OCI-LY1 (cell line): ENCODE measurements at regions not wholly inside any gene's neighbourhood (a gene's known extent, or its start where the extent isn't known, plus 50 kb on each side); places are given as distances from the start of the nearest gene placed in this dataset.
A peak's percentile ranks its signal among the peaks of the same experiment; 100 is the strongest.
"Not testable (repeated sequence)": the region's sequence is repeated elsewhere in the genome, so short reads cannot be mapped to it uniquely, and the experiment has no call there.

Experiments used
- H2AFZ ChIP-seq: fragments of 200-600 bp; sonication (generic), shearing (Covaris generic); 2 replicates; pipeline ENCODE4 v1.6.0; 2014; ENCODE audit warnings: antibody characterized with exemption, mild to moderate bottlenecking, low read length
- H3F3A ChIP-seq: fragments of 200-600 bp; sonication (generic), shearing (Covaris generic); 2 replicates; pipeline ENCODE4 v1.6.0; 2014; ENCODE audit warnings: mild to moderate bottlenecking, antibody characterized with exemption, low read length, moderate library complexity; ENCODE audit not compliant: insufficient read depth
- H3K27ac ChIP-seq: fragments of 200-600 bp; sonication (generic); 2 replicates; pipeline ENCODE4 v1.5.1; 2014; ENCODE audit warnings: low read length, mixed run types, mild to moderate bottlenecking, low read depth; ENCODE audit not compliant: poor library complexity, severe bottlenecking
- H3K27me3 ChIP-seq: fragments of 200-600 bp; sonication (generic); 2 replicates; pipeline ENCODE4 v1.6.0; 2014; ENCODE audit warnings: antibody characterized with exemption, mild to moderate bottlenecking, low read length, moderate library complexity; ENCODE audit not compliant: insufficient read depth
- H3K36me3 ChIP-seq: fragments of 200-600 bp; sonication (generic); 2 replicates; pipeline ENCODE4 v1.6.1; 2014; ENCODE audit warnings: mild to moderate bottlenecking, antibody characterized with exemption, low read length, moderate library complexity, mixed read lengths; ENCODE audit not compliant: insufficient read depth
- H3K4me1 ChIP-seq: fragments of 200-600 bp; sonication (generic); 2 replicates; pipeline ENCODE4 v1.5.1; 2014; ENCODE audit warnings: mild to moderate bottlenecking, low read length, moderate library complexity; ENCODE audit not compliant: insufficient read depth, severe bottlenecking
- H3K4me2 ChIP-seq: fragments of 200-600 bp; sonication (generic), shearing (Covaris generic); 2 replicates; pipeline ENCODE4 v1.6.1; 2014; ENCODE audit warnings: low read length
- H3K4me3 ChIP-seq: fragments of 200-600 bp; sonication (generic); 2 replicates; pipeline ENCODE4 v1.5.1; 2014; ENCODE audit warnings: low read length, low read depth, mild to moderate bottlenecking, mixed read lengths; ENCODE audit not compliant: poor library complexity, severe bottlenecking
- H3K79me2 ChIP-seq: fragments of 200-600 bp; shearing (Covaris generic); 2 replicates; pipeline ENCODE4 v1.6.1; 2016; ENCODE audit warnings: mixed run types, low read length, mixed read lengths; ENCODE audit not compliant: insufficient read depth
- H3K9ac ChIP-seq: fragments of 200-600 bp; sonication (generic), shearing (Covaris generic); 2 replicates; pipeline ENCODE4 v1.6.1; 2014; ENCODE audit warnings: mild to moderate bottlenecking, low read length, mixed read lengths
- H3K9me2 ChIP-seq: fragments of 200-600 bp; sonication (generic), shearing (Covaris generic); 2 replicates; pipeline ENCODE4 v1.6.1; 2014; ENCODE audit warnings: low read depth, mild to moderate bottlenecking, low read length, mixed read lengths
- H3K9me3 ChIP-seq: fragments of 200-600 bp; shearing (Covaris generic); 2 replicates; pipeline ENCODE4 v1.6.1; 2014; ENCODE audit warnings: low read length, mixed read lengths
- H4K20me1 ChIP-seq: fragments of 200-600 bp; sonication (generic), shearing (Covaris generic); 2 replicates; pipeline ENCODE4 v1.6.0; 2016; ENCODE audit warnings: mild to moderate bottlenecking, low read length; ENCODE audit not compliant: insufficient read depth

DNA sequence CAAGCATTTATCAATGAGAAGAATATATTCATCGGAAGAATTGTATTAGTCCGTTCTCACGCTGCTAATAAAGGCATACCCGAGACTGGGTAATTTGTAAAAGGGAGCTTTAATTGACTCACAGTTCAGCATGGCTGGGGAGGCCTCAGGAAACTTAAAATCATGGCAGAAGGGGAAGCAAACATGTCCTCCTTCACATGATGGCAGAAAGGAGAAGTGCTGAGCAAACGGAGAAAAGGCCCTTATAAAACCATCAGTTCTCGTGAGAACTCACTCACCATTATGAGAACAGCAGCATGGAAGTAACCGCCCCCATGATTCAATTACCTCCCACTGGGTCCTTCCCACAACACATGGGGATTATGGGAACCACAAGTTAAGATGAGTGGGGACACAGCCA is 1688.2 kb downstream of the SPATA31A7 start:
- H3K27ac ChIP-seq, H3K4me3 ChIP-seq, H3K79me2 ChIP-seq, H3K9ac ChIP-seq, H3K36me3 ChIP-seq, H3K4me2 ChIP-seq, H3F3A ChIP-seq, H3K27me3 ChIP-seq, H4K20me1 ChIP-seq, H3K9me3 ChIP-seq, H2AFZ ChIP-seq, H3K9me2 ChIP-seq, H3K4me1 ChIP-seq: not testable (repeated sequence)

DNA sequence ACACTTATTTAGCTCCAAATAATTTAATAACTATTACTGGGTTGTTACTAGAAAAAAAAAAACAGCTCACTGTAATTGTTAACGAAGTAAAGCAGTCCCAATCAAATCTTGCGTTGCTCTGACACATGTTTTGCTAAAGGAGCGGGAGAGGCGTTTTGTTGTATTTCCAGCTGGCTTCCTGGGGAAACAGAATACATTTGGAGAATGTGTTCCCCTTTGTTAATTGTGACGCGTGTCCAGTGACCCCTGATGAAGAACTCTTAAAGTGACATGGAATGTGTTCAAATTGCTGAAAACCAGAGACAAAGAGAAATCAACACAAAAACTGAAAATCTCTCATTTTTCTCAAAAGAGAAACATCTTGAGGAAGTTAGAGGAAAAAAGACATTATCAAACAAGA is 1690.6 kb downstream of the SPATA31A7 start:
- not testable (repeated sequence) for H3K9me3 ChIP-seq, H3F3A ChIP-seq, H3K4me3 ChIP-seq

DNA sequence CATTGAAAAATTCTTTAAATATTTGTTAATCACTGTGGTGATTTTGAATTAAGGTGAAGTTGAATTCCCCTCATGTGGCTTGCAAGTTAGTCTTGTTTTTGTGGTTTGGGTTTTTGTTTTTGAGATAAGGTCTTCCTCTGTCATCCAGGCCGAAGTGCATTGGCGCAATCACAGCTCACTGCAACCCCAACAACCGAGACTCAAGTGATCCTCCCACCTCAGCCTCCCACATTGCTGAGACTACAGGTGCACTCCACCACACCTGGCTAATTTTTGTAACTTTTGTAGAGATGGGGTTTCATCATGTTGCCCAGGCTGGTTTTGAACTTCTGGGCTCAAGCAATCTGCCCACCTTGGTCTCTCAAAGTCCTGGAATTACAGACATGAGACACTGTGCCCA is 1691.1 kb downstream of the SPATA31A7 start:
- not testable (repeated sequence) for H3K9ac ChIP-seq, H3K4me3 ChIP-seq, H3K9me2 ChIP-seq, H3K4me2 ChIP-seq, H3K4me1 ChIP-seq, H3K9me3 ChIP-seq, H2AFZ ChIP-seq, H4K20me1 ChIP-seq, H3F3A ChIP-seq, H3K27ac ChIP-seq, H3K79me2 ChIP-seq, H3K27me3 ChIP-seq, H3K36me3 ChIP-seq

More for the DNA sequence above, 1690.6 kb downstream of the SPATA31A7 start:
- H3K9me2 ChIP-seq, H3K9ac ChIP-seq, H4K20me1 ChIP-seq, H3K36me3 ChIP-seq, H3K4me1 ChIP-seq, H3K4me2 ChIP-seq, H3K27me3 ChIP-seq, H2AFZ ChIP-seq, H3K79me2 ChIP-seq, H3K27ac ChIP-seq: not testable (repeated sequence)

DNA sequence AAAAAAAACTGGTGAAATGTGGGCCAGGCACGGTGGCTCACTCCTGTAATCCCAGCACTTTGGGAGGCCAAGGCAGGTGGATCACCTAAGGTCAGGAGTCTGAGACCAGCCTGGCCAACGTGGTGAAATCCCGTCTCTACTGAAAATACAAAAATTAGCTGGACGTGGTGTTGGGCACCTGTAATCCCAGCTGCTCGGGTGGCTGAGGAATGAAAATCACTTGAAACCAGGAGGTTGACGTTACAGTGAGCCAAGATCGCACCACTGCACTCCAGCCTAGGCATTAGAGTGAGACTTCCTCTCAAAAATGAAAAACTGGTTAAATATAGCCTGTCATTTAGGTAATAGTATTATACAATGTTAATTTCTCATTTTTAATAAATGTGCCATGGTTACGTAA is 1692.0 kb downstream of the SPATA31A7 start:
- not testable (repeated sequence) for H3K4me2 ChIP-seq, H2AFZ ChIP-seq, H3K9me3 ChIP-seq

DNA sequence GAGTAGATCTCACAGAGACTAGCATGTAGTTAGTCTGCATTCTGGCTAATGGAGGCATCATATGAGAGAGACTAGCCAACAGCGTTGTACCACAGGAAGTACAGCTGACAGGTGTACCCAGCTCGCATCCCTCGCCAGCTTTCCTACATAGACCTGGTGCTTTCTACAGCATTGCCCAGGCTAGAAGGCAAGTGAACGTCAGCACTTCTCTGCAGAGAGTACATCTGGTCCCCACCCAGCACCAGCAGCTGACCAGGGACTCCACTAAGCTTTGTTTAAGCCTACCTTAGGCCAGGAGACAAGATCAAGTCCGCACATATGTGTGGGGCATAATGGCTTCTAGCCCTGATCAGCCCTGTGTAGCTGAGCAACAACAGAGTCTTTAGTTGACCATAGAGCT is 1692.9 kb downstream of the SPATA31A7 start:
- not testable (repeated sequence) for H3K9me2 ChIP-seq, H2AFZ ChIP-seq, H3K4me1 ChIP-seq, H3K27ac ChIP-seq, H3F3A ChIP-seq, H3K36me3 ChIP-seq, H3K79me2 ChIP-seq, H3K9me3 ChIP-seq, H4K20me1 ChIP-seq, H3K4me3 ChIP-seq, H3K9ac ChIP-seq, H3K4me2 ChIP-seq, H3K27me3 ChIP-seq

More for the DNA sequence above, 1692.0 kb downstream of the SPATA31A7 start:
- H3K9ac ChIP-seq, H3K27ac ChIP-seq, H3K79me2 ChIP-seq, H3K9me2 ChIP-seq, H3F3A ChIP-seq, H3K4me1 ChIP-seq, H4K20me1 ChIP-seq, H3K27me3 ChIP-seq, H3K36me3 ChIP-seq, H3K4me3 ChIP-seq: not testable (repeated sequence)

DNA sequence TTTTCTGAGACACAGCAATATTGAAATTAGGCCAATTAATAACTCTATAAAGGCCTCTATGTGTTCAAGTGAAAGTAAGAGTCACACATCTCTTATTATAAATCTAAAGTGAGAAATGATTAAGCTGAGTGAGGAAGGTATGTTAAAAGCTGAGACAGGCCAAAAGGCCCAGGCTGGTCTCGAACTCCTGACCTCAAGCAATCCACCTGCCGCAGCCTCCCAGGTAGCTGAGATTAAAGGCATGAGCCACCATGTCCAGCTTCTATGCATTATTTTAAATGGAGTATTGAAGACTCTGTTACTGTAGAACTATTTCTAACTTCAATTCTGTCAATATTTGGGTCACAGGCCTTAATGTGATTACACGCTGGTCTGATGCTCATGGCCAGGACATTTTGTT is 1706.9 kb downstream of the SPATA31A7 start:
- H3K9ac ChIP-seq, H4K20me1 ChIP-seq, H2AFZ ChIP-seq, H3K4me1 ChIP-seq, H3K4me3 ChIP-seq, H3K27me3 ChIP-seq, H3K9me2 ChIP-seq, H3K36me3 ChIP-seq, H3K4me2 ChIP-seq, H3K27ac ChIP-seq, H3K9me3 ChIP-seq, H3F3A ChIP-seq, H3K79me2 ChIP-seq: not testable (repeated sequence)

DNA sequence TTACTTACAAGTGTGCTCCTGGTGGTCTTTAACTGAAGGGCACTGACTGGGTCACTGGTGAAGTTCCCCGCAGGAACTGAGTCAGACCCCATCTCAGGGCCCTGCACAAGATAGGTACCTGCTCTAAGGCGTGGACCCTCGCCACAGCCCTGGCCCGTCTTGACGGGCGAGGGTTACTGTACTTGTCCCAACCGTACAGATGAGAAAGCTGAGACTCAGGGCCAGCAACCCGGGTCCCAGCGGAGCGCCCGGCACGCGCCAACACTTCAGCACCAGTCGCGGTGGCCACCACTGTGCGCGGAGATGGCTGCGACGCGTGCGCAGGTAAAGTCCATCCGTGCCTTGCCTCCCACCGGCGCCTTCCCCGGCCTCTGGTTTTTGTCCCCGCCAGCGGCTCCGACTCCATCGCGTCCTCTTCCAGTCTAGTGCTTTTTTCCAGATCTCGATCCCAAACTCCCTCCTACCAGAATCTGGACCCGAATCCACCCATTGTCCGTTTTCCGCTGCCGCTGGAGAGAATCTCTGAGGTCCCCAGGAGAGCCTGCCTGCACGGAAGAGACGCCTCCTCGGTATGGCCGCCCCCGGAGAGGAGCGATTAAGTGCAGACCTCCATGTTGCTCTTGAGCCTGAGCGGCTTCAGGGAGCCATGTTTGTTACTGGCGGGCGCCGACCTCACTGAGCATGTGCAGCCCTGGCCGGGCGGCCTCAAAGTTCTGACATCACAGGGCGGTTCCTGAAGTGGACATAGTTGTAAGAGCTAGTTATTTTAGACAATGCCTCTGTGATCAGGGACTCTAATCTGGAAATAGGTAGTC is 1707.8 kb downstream of the SPATA31A7 start:
- H3K9ac ChIP-seq, result peak overlapping the region; percentile 42; the same call in 1 of the 2 replicates
- not testable (repeated sequence) for H4K20me1 ChIP-seq, H3K36me3 ChIP-seq, H3K4me1 ChIP-seq, H3F3A ChIP-seq, H3K9me3 ChIP-seq, H3K9me2 ChIP-seq, H3K27ac ChIP-seq, H3K79me2 ChIP-seq, H3K27me3 ChIP-seq, H2AFZ ChIP-seq
- H3K4me2 ChIP-seq, result peak overlapping the region; percentile 51; the same call in 1 of the 2 replicates
- H3K4me3 ChIP-seq, result peak overlapping the region; percentile 55

DNA sequence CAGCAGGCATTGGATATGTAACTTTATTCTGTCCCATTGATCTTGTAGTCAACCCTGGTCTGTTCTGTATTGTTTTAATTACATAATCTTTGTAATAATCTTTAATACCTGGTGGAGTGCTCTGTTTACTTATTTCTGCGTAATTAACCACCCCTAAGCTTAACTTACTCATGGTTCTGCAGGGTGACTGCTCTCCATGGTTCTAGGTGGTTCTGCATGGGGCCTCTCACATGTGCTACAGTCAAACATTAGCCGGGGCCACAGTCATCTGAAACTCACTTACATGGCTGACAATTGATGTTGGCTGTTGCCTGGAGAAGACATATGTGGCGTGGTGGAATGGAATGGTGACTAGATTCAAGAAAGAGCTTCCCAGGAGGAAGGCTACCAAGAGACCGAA is 1709.8 kb downstream of the SPATA31A7 start:
- H3K36me3 ChIP-seq, H3F3A ChIP-seq, H3K4me2 ChIP-seq, H4K20me1 ChIP-seq, H3K79me2 ChIP-seq, H3K4me3 ChIP-seq, H3K27ac ChIP-seq, H3K9ac ChIP-seq, H3K9me3 ChIP-seq, H3K9me2 ChIP-seq, H3K4me1 ChIP-seq, H2AFZ ChIP-seq, H3K27me3 ChIP-seq: not testable (repeated sequence)
